ACHN (cell line): ENCODE measurements at regions not wholly inside any gene's neighbourhood (a gene's known extent, or its start where the extent isn't known, plus 50 kb on each side); places are given as distances from the start of the nearest gene placed in this dataset.
"Not testable (repeated sequence)": the region's sequence is repeated elsewhere in the genome, so short reads cannot be mapped to it uniquely, and the experiment has no call there.

Experiments used
- DNase-seq: peaks from one replicate; pipeline ENCODE4 v3.0.0-alpha.2; 2015
- in situ Hi-C: cut with HindIII; loops from 2 replicates; pipeline ENCODE4 v1.10.0; 2017; ENCODE audit warnings: low sequenced_read_pairs, low pct_ligation_motif_present, low pct_unique_long_range_greater_than_20kb

- in situ Hi-C loops: no loop called here
- no peak for DNase-seq
Observed at GRCh38 chr7:8314566-8314965, 52.6 kb upstream of the ICA1 start.

- DNase-seq: no peak
- in situ Hi-C loops: no loop called here
Observed at GRCh38 chr7:8319115-8319514, 57.1 kb upstream of the ICA1 start.

GRCh38 chr7:8320174-8320573 is 58.2 kb upstream of the ICA1 start:
- DNase-seq: no peak
- in situ Hi-C loops: no loop called here

- in situ Hi-C loops: no loop called here
- DNase-seq: no peak
Observed at GRCh38 chr7:8321312-8321711, 59.3 kb upstream of the ICA1 start.

GRCh38 chr7:8322667-8323066 is 60.7 kb upstream of the ICA1 start:
- no peak for DNase-seq
- in situ Hi-C loops: no loop called here

GRCh38 chr7:8325067-8325466 is 63.1 kb upstream of the ICA1 start:
- no peak for DNase-seq
- in situ Hi-C loops: no loop called here

GRCh38 chr7:8327199-8327598 is 65.2 kb upstream of the ICA1 start:
- DNase-seq: no peak
- in situ Hi-C loops: no loop called here

GRCh38 chr7:8338206-8338605 is 76.2 kb upstream of the ICA1 start:
- in situ Hi-C loops: no loop called here
- no peak for DNase-seq

GRCh38 chr7:8343556-8343955 is 81.6 kb upstream of the ICA1 start:
- DNase-seq: no peak
- in situ Hi-C loops: no loop called here

- DNase-seq, in situ Hi-C loops: not testable (repeated sequence)
Observed at GRCh38 chr7:8347395-8347794, 85.4 kb upstream of the ICA1 start.

GRCh38 chr7:8351654-8352053 is 81.8 kb upstream of the NXPH1 start:
- in situ Hi-C loops, DNase-seq: not testable (repeated sequence)

- in situ Hi-C loops: no loop called here
- DNase-seq: no peak
Observed at GRCh38 chr7:8353991-8354390, 79.4 kb upstream of the NXPH1 start.

- DNase-seq: no peak
- in situ Hi-C loops: no loop called here
Observed at GRCh38 chr7:8354503-8354902, 78.9 kb upstream of the NXPH1 start.

GRCh38 chr7:8356071-8356470 is 77.3 kb upstream of the NXPH1 start:
- no peak for DNase-seq
- in situ Hi-C loops: no loop called here

GRCh38 chr7:8357536-8357935 is 75.9 kb upstream of the NXPH1 start:
- in situ Hi-C loops: no loop called here
- DNase-seq: no peak

GRCh38 chr7:8360564-8361153 is 72.8 kb upstream of the NXPH1 start:
- in situ Hi-C loops: no loop called here
- no peak for DNase-seq

GRCh38 chr7:8362723-8363369 is 70.6 kb upstream of the NXPH1 start:
- DNase-seq: no peak
- in situ Hi-C loops: no loop called here

GRCh38 chr7:8363407-8364015 is 69.9 kb upstream of the NXPH1 start:
- DNase-seq: no peak
- in situ Hi-C loops: no loop called here

- in situ Hi-C loops: no loop called here
- DNase-seq: peak; percentile 51
Observed at GRCh38 chr7:8365499-8366110, 67.8 kb upstream of the NXPH1 start.

- in situ Hi-C loops, DNase-seq: not testable (repeated sequence)
Observed at GRCh38 chr7:8368007-8368406, 65.4 kb upstream of the NXPH1 start.
